NB4 (cell line): ENCODE measurements at regions not wholly inside any gene's neighbourhood (a gene's known extent, or its start where the extent isn't known, plus 50 kb on each side); places are given as distances from the start of the nearest gene placed in this dataset.

ENCODE experiments used
- POLR2A ChIP-seq: IDR thresholded peaks from 2 replicates; pipeline ENCODE4 v1.6.1; 2011; ENCODE audit warnings: mild to moderate bottlenecking; ENCODE audit not compliant: insufficient read length; ENCODE audit errors: extremely low read depth
- TF ChIP-seq, protein P1 (sequence below): IDR thresholded peaks from one replicate; pipeline ENCODE4 v1.5.1; 2012; ENCODE audit warnings: low read depth, low read length

- TF ChIP-seq, protein P1, sequence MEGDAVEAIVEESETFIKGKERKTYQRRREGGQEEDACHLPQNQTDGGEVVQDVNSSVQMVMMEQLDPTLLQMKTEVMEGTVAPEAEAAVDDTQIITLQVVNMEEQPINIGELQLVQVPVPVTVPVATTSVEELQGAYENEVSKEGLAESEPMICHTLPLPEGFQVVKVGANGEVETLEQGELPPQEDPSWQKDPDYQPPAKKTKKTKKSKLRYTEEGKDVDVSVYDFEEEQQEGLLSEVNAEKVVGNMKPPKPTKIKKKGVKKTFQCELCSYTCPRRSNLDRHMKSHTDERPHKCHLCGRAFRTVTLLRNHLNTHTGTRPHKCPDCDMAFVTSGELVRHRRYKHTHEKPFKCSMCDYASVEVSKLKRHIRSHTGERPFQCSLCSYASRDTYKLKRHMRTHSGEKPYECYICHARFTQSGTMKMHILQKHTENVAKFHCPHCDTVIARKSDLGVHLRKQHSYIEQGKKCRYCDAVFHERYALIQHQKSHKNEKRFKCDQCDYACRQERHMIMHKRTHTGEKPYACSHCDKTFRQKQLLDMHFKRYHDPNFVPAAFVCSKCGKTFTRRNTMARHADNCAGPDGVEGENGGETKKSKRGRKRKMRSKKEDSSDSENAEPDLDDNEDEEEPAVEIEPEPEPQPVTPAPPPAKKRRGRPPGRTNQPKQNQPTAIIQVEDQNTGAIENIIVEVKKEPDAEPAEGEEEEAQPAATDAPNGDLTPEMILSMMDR = no peak
- TF ChIP-seq POLR2A = no peak
Observed at GRCh38 chr12:19940267-19940666, 428.1 kb upstream of the PDE3A start.
